WTC11 (cell line): ENCODE measurements at regions not wholly inside any gene's neighbourhood (a gene's known extent, or its start where the extent isn't known, plus 50 kb on each side); places are given as distances from the start of the nearest gene placed in this dataset.

Source experiments
- ATF3 ChIP-seq: sonication (generic); formaldehyde crosslinking; conservative IDR thresholded peaks from 2 replicates; pipeline ENCODE4 v1.8.1; 2022; ENCODE audit warnings: mild to moderate bottlenecking, missing genetic modification reagents
- CTCF ChIP-seq: fragments of 200-600 bp; IDR thresholded peaks from 2 replicates; pipeline ENCODE4 v1.8.0; 2022; ENCODE audit warnings: antibody characterized with exemption
- JUN ChIP-seq: sonication (generic); formaldehyde crosslinking; IDR thresholded peaks from 2 replicates; pipeline ENCODE4 v1.8.0; 2023; ENCODE audit warnings: mild to moderate bottlenecking, missing genetic modification reagents
- NR2C2 ChIP-seq: sonication (generic); formaldehyde crosslinking; IDR thresholded peaks from 2 replicates; pipeline ENCODE4 v1.8.0; 2022; ENCODE audit warnings: mild to moderate bottlenecking, missing genetic modification reagents
- TEAD1 ChIP-seq: sonication (generic); formaldehyde crosslinking; IDR thresholded peaks from 2 replicates; pipeline ENCODE4 v1.8.0; 2022; ENCODE audit warnings: mild to moderate bottlenecking, missing genetic modification reagents
- TEAD4 ChIP-seq: sonication (generic); formaldehyde crosslinking; IDR thresholded peaks from 2 replicates; pipeline ENCODE4 v1.8.0; 2022; ENCODE audit warnings: mild to moderate bottlenecking, missing genetic modification reagents
- USF1 ChIP-seq: sonication (generic); formaldehyde crosslinking; IDR thresholded peaks from 2 replicates; pipeline ENCODE4 v1.8.0; 2022; ENCODE audit warnings: mild to moderate bottlenecking, missing genetic modification reagents
- TF ChIP-seq, protein P1 (sequence below): sonication (generic); formaldehyde crosslinking; IDR thresholded peaks from 2 replicates; pipeline ENCODE4 v1.8.1; 2022; ENCODE audit warnings: low read depth, mild to moderate bottlenecking, moderate library complexity, missing genetic modification reagents, borderline replicate concordance

- TF ChIP-seq USF1 (CRISPR knock-in tag) (no peak), TEAD4 (no peak), TEAD1 (no peak), CTCF (no peak), JUN (CRISPR knock-in tag) (no peak), ATF3 (CRISPR knock-in tag) (no peak), NR2C2 (no peak)
- TF ChIP-seq, protein P1, sequence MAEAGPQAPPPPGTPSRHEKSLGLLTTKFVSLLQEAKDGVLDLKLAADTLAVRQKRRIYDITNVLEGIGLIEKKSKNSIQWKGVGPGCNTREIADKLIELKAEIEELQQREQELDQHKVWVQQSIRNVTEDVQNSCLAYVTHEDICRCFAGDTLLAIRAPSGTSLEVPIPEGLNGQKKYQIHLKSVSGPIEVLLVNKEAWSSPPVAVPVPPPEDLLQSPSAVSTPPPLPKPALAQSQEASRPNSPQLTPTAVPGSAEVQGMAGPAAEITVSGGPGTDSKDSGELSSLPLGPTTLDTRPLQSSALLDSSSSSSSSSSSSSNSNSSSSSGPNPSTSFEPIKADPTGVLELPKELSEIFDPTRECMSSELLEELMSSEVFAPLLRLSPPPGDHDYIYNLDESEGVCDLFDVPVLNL (CRISPR knock-in tag): no peak
Observed at GRCh38 chr16:59909262-59909661, 1175.1 kb upstream of the GOT2 start.
